ENCODE measurements at regions not wholly inside any gene's neighbourhood (a gene's known extent, or its start where the extent isn't known, plus 50 kb on each side); places are given as distances from the start of the nearest gene placed in this dataset.

DNA sequence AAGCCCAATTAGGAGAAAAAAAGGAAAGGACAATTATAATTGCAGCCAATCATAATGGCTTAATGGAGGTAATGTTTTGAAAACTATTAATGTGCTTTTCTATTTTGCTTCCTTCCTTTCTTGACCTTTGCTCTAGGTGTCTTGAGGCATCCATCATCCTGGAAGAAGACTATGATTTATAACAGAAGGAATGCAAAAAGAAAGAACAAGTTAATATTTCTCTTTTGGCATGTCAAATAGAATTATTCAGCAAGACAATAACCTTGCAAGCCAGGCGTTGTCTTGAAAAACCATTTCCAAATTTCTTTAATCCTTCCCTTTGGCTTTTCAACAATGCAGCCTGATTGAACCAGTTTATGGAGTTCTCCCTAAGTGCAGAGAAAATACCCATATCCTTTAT, 107.7 kb upstream of the USP24 start:
- no peak overlapping the region for H3K4me3 ChIP-seq (replicated peaks; ENCODE audit: low read depth, low read length)
- TF ChIP-seq, protein P1, sequence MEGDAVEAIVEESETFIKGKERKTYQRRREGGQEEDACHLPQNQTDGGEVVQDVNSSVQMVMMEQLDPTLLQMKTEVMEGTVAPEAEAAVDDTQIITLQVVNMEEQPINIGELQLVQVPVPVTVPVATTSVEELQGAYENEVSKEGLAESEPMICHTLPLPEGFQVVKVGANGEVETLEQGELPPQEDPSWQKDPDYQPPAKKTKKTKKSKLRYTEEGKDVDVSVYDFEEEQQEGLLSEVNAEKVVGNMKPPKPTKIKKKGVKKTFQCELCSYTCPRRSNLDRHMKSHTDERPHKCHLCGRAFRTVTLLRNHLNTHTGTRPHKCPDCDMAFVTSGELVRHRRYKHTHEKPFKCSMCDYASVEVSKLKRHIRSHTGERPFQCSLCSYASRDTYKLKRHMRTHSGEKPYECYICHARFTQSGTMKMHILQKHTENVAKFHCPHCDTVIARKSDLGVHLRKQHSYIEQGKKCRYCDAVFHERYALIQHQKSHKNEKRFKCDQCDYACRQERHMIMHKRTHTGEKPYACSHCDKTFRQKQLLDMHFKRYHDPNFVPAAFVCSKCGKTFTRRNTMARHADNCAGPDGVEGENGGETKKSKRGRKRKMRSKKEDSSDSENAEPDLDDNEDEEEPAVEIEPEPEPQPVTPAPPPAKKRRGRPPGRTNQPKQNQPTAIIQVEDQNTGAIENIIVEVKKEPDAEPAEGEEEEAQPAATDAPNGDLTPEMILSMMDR (IDR thresholded peaks at IDR 0.05; ENCODE audit: insufficient read depth, low read length, poor library complexity, severe bottlenecking), result no peak

DNA sequence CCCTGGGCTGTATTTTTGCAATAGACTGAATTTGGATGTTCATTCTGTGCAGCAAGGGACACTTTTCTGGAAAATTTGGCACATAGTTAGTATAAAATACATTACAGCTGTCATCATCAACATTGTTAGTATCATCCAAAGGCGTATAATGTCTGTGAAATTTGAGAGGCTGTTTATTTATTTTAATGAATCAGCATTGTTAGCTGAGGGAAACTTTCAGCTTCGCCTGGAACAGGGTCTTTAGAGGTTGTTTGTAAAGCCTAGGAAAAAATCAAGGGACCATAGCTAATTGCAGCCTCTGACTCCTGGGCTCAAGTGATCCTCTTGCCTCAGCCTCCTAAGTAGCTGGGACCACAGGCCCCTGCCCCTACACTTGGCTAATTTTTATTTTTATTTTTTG, 106.8 kb upstream of the USP24 start:
- DNase-seq (ENCODE audit: extremely low read depth, insufficient read length), result no peak
- TF ChIP-seq, protein P1 (IDR thresholded peaks at IDR 0.05; ENCODE audit: insufficient read depth, low read length, poor library complexity, severe bottlenecking), result no peak
- Histone ChIP-seq H3K4me3 (replicated peaks; ENCODE audit: low read depth, low read length) (no peak overlapping the region), H3K36me3 (ENCODE audit: control insufficient read depth, insufficient read depth, low read length) (no peaks in the 10 kb centered on the region), H3K27me3 (replicated peaks; ENCODE audit: control insufficient read depth, insufficient read depth, low read length) (0 out of 2 replicates have a peak, but pooled peaks cover 1% of the 10 kb centered on the region)

More for the DNA sequence above, 107.7 kb upstream of the USP24 start:
- Histone ChIP-seq H3K36me3 (ENCODE audit: control insufficient read depth, insufficient read depth, low read length) (no peaks in the 10 kb centered on the region), H3K27me3 (replicated peaks; ENCODE audit: control insufficient read depth, insufficient read depth, low read length) (no peaks in the 10 kb centered on the region)
- DNase-seq (ENCODE audit: extremely low read depth, insufficient read length), result no peak

DNA sequence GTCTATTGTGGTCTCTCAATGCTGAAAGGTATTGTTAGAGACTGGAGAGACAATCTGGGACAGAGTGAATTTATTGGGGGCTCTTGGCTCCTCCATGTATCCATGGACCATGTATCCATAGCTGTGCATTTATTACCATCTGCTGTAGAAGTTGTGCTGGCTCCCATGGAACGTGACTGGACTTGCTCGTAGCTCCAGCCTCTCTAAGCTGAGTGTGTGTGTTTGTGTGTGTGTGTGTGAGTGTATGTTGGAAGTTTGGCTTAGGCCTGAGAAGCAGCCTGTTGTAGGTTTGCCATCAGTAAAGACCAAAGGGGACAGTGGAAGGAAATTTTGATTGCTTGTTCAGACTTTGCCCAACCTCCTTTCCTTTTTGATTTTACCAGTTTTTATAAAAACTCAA, 105.7 kb upstream of the USP24 start:
- DNase-seq (ENCODE audit: extremely low read depth, insufficient read length), result no peak
- H3K36me3 ChIP-seq (ENCODE audit: control insufficient read depth, insufficient read depth, low read length), result no peaks in the 10 kb centered on the region
- TF ChIP-seq, protein P1 (IDR thresholded peaks at IDR 0.05; ENCODE audit: insufficient read depth, low read length, poor library complexity, severe bottlenecking), result no peak
- no peak overlapping the region for H3K4me3 ChIP-seq (replicated peaks; ENCODE audit: low read depth, low read length)
- H3K27me3 ChIP-seq (replicated peaks; ENCODE audit: control insufficient read depth, insufficient read depth, low read length), result 0 out of 2 replicates have a peak, but pooled peaks cover 1% of the 10 kb centered on the region

DNA sequence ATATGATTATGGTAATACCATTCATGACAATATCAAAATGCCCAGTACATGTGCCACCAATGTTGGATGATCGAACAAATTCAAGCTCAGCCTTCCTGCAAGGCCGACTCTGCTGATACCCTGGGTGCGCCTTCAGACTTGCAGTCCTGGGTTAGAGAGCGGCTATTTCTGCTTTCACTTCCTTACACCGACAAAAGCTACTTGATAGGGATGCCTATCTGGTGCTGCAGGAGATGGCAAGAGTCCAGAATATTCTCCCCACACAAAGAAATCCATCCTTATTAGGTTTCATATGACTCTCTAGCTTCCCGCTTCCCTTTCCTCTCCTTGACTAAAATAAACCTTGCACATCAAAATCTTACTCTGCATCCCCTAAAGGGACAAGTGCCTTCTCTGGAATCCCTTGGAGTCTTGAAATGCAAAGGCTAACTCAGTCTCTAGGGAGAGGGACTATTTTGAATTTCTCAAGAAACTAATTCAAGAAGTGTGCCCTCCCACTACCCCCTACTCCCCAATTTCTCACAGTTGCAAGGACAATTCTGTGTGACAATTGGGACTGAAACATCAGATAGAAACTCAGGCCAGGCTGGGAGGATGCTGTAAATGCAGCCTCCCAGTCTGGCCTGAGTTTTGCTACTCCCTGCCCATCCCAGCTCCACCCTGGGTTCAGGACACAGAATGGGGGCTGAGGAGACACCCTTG, 103.1 kb upstream of the USP24 start:
- 0 out of 2 replicates have a peak, but pooled peaks cover 1% of the 10 kb centered on the region for H3K27me3 ChIP-seq (replicated peaks; ENCODE audit: control insufficient read depth, insufficient read depth, low read length)
- DNase-seq (ENCODE audit: extremely low read depth, insufficient read length), result no peak
- no peaks in the 10 kb centered on the region for H3K36me3 ChIP-seq (ENCODE audit: control insufficient read depth, insufficient read depth, low read length)
- TF ChIP-seq, protein P1 (IDR thresholded peaks at IDR 0.05; ENCODE audit: insufficient read depth, low read length, poor library complexity, severe bottlenecking), result no peak
- no peak overlapping the region for H3K4me3 ChIP-seq (replicated peaks; ENCODE audit: low read depth, low read length)

DNA sequence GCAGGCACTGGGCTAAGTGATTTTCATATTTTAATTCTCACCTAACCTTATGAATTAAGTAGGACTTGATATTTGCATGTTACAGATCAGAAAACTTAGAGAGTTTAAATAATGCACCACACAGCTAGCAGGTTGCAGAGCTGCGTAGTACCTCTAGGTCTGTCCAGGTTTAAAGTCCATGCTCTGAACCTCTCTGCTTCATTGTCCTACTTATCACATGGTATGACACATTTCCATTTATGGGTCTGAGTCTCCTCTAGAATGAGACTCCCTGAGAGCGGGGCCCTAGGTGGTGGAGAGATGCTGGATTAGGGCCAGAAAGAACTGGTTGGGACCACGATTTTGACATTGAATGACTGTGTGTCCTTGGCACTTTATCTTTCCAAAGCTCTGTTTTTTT, 102.5 kb upstream of the USP24 start:
- H3K36me3 ChIP-seq (ENCODE audit: control insufficient read depth, insufficient read depth, low read length), result no peaks in the 10 kb centered on the region
- 0 out of 2 replicates have a peak, but pooled peaks cover 1% of the 10 kb centered on the region for H3K27me3 ChIP-seq (replicated peaks; ENCODE audit: control insufficient read depth, insufficient read depth, low read length)
- no peak overlapping the region for H3K4me3 ChIP-seq (replicated peaks; ENCODE audit: low read depth, low read length)
- DNase-seq (ENCODE audit: extremely low read depth, insufficient read length), result no peak
- TF ChIP-seq, protein P1 (IDR thresholded peaks at IDR 0.05; ENCODE audit: insufficient read depth, low read length, poor library complexity, severe bottlenecking), result no peak

All from GM06990 (cell line).